ENCODE measurements at regions not wholly inside any gene's neighbourhood (a gene's known extent, or its start where the extent isn't known, plus 50 kb on each side); places are given as distances from the start of the nearest gene placed in this dataset.

- DNase-seq, result no peak
Observed at GRCh38 chr6:138614151-138614550, 114.9 kb upstream of the NHSL1 start.

GRCh38 chr6:138618168-138618567 lies 118.9 kb upstream of the NHSL1 start:
- no peak for DNase-seq

- no peak for DNase-seq
Observed at GRCh38 chr6:138620630-138621029, 121.3 kb upstream of the NHSL1 start.

- DNase-seq, result no peak
Observed at GRCh38 chr6:138622967-138623366, 123.7 kb upstream of the NHSL1 start.

GRCh38 chr6:138631566-138631965 lies 132.3 kb upstream of the NHSL1 start:
- no peak for DNase-seq

- no peak for DNase-seq
Observed at GRCh38 chr6:138637822-138638221, 135.7 kb upstream of the CCDC28A start.

GRCh38 chr6:138638604-138639003 lies 135.0 kb upstream of the CCDC28A start:
- no peak for DNase-seq

GRCh38 chr6:138640028-138640427 lies 133.5 kb upstream of the CCDC28A start:
- DNase-seq, result no peak

GRCh38 chr6:138643210-138643609 lies 130.4 kb upstream of the CCDC28A start:
- DNase-seq, result no peak

- DNase-seq, result no peak
Observed at GRCh38 chr6:138645976-138646640, 127.5 kb upstream of the CCDC28A start.

- no peak for DNase-seq
Observed at GRCh38 chr6:138647006-138647405, 126.6 kb upstream of the CCDC28A start.

GRCh38 chr6:138648127-138648526 lies 125.4 kb upstream of the CCDC28A start:
- no peak for DNase-seq

GRCh38 chr6:138651491-138651890 lies 122.1 kb upstream of the CCDC28A start:
- DNase-seq, result no peak

- no peak for DNase-seq
Observed at GRCh38 chr6:138652824-138653223, 120.7 kb upstream of the CCDC28A start.

- DNase-seq, result no peak
Observed at GRCh38 chr6:138653435-138653834, 120.1 kb upstream of the CCDC28A start.

GRCh38 chr6:138654715-138655634 lies 118.6 kb upstream of the CCDC28A start:
- DNase-seq, result no peak

GRCh38 chr6:138655828-138656227 lies 117.7 kb upstream of the CCDC28A start:
- DNase-seq, result no peak

GRCh38 chr6:138656364-138657064 lies 117.1 kb upstream of the CCDC28A start:
- DNase-seq, result no peak

- no peak for DNase-seq
Observed at GRCh38 chr6:138657065-138657425, 116.5 kb upstream of the CCDC28A start.

- DNase-seq, result no peak
Observed at GRCh38 chr6:138659998-138660397, 113.6 kb upstream of the CCDC28A start.

- DNase-seq, result no peak
Observed at GRCh38 chr6:138662471-138662870, 111.1 kb upstream of the CCDC28A start.

GRCh38 chr6:138663892-138664291 lies 109.7 kb upstream of the CCDC28A start:
- no peak for DNase-seq

- no peak for DNase-seq
Observed at GRCh38 chr6:138664745-138665144, 108.8 kb upstream of the CCDC28A start.

GRCh38 chr6:138666636-138667035 lies 106.9 kb upstream of the CCDC28A start:
- DNase-seq, result no peak
